ENCODE measurements at regions not wholly inside any gene's neighbourhood (a gene's known extent, or its start where the extent isn't known, plus 50 kb on each side); places are given as distances from the start of the nearest gene placed in this dataset.

DNA sequence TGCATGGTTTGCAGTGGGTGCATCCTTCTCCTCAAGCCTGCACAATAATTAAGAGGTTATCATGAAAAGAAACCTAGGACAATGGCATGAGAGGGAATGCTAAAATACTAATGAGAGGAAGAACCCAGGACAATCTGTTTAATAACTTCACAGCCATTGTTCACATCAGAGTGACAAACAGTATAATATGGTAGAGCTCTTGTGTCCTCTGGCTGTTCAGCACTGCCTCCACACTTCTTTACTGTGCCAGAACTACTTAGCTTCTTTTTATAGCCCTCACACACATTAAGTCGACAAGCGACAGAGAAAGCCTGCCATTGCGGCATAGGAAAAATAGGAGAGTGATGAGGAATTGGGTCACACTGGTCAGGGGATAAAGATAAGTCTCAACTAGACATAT is 65.0 kb upstream of the MEIS2 start:
- DNase-seq (ENCODE audit: low read depth) = no peak

- no peak for DNase-seq (ENCODE audit: low read depth)
Observed at GRCh38 chr15:37166402-37166801, 66.1 kb upstream of the MEIS2 start.

DNA sequence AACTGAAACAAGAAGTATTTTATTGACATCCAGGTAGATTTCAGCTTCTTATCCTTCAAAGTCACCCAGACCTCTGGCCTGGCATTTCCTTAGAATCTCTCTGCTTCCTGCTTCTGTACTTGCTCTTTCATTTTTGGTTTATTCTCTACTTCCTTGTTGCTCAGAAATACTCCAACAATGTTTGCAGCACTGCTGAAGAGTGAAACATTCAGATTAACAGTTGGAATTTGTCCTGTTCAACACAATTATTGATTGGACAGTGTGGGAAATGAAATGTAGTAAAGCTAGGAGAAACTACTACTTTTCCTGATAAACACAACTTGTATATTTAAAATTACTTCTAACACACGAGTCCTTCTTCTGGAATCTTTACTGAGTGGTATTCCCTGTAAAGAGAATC is 81.0 kb upstream of the MEIS2 start:
- no peak for DNase-seq (ENCODE audit: low read depth)

DNA sequence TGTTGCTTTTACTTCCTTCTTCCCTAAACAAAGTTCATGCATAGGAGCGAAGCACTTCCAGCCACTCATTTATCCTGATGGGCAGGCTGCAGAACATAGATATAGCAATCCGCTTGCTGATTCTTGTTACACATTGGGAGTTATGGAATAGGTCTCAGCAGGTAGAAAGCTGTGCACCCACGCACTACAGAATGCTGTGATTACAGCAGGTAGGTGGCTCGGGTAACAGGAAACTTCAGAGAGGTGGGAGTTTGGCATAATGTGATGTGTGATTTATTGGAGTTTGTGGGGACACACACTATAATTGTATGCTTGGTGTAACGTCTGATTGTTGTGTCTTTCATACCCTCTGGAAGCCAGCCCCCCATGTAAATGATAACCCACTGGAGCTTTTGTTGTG is 99.2 kb upstream of the MEIS2 start:
- no peak for DNase-seq (ENCODE audit: low read depth)

DNA sequence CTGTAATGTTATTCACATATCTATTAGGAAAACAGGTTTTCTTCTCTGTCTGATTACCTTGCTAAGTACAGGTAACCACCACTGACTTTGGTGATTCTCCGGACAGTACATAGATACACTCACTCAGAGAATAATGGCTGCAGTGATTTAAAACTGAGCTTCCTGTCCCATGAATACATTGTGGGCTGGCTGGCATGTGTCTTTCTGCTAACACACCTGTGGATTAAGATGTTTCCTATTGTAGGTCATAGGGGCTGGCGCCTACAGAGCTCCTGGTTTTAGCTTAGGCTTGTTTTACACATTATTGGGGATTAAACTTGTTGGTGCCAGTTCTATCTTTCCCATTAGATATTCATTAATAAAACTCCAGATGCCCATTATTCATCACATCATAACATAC is 102.7 kb upstream of the MEIS2 start:
- no peak for DNase-seq (ENCODE audit: low read depth)

- no peak for DNase-seq (ENCODE audit: low read depth)
Observed at GRCh38 chr15:37204692-37205091, 104.3 kb upstream of the MEIS2 start.

- DNase-seq (ENCODE audit: low read depth) = no peak
Observed at GRCh38 chr15:37206690-37207089, 106.3 kb upstream of the MEIS2 start.

DNA sequence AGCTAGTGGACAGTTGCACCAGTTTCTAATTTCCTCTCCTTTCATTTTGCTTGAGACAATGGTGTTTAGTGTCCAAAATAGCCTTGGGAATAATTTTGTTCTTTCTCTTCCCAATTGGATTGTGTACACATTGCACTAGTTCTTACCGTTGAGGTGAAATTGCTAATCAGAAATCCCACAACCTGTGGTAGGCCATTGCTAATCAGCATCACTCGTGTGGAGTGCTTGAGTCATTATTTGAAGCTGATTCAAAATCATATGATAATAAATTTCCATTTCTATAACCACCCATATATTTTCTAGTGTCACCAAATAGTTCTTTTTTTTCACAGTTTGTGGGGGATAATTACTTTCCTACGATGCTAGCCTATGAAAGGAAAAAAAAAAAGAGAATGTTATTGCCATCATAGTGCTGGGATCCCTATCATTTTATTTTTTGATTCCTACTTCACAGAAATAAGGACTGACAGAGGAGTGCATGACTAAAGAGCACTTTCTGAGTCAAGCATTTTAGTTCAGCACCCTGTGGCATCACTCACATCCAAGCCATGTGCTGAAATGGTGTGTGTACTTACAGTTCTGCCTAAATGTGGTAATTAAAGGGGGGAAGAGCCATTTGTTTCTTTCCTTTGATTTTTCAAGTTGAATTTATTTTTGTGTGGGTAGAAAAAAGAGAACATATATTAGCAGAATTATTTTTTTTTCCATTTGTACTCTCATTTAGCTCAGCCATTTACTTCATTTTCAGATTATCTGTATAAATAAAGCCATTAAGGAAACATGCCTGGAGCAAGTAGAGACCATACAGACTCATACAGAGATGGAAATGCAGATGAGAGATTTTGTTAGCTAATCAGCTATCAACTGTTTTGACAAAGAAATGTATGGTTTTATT is 108.0 kb upstream of the MEIS2 start:
- DNase-seq (ENCODE audit: low read depth) = no peak

GRCh38 chr15:37209041-37209363 is 108.7 kb upstream of the MEIS2 start:
- no peak for DNase-seq (ENCODE audit: low read depth)

DNA sequence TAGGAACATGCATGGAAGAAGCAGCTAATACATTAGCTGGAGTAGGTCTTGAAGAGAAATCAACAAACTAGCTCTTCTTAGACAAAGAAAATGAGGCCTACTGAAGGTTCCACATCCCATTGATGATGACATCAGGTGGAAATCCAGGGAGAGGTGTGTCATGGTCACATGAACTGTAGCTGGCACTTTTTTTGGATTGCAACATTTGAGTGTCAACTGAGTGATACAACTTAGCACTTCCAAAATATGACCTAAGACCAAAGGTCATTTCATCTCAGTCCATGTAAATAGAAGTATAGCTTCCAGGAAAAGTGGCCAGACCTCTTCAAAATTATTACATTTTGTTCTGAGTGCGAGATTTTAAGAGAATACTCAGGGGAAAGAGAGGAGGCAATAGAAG is 117.2 kb upstream of the MEIS2 start:
- no peak for DNase-seq (ENCODE audit: low read depth)

GRCh38 chr15:37218351-37218916 is 118.1 kb upstream of the MEIS2 start:
- no peak for DNase-seq (ENCODE audit: low read depth)

DNA sequence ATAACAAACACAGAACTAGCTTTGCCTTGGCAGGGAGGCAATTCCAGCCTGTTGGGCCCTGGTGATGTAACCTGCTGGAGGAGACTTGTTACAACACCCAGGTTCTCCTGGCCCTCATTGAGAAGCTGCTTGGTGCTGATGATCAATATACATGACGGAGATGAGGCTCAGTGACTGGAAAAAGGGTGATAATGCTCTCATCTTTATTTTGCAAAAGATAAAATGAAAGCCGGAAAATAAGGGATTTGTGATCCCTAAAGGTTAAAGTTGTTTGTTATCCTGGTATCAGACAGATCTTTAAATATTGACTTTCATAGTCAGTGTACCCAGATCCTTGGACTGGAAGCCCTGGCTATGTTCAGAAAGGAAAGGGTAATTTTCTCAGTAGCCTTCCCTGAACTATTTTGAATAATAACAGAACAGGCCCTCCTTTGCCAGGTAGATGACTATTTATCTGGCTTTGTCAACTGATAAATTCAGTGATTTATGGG is 118.9 kb upstream of the MEIS2 start:
- no peak for DNase-seq (ENCODE audit: low read depth)

GRCh38 chr15:37220949-37221670 is 120.8 kb upstream of the MEIS2 start:
- DNase-seq (ENCODE audit: low read depth) = no peak

DNA sequence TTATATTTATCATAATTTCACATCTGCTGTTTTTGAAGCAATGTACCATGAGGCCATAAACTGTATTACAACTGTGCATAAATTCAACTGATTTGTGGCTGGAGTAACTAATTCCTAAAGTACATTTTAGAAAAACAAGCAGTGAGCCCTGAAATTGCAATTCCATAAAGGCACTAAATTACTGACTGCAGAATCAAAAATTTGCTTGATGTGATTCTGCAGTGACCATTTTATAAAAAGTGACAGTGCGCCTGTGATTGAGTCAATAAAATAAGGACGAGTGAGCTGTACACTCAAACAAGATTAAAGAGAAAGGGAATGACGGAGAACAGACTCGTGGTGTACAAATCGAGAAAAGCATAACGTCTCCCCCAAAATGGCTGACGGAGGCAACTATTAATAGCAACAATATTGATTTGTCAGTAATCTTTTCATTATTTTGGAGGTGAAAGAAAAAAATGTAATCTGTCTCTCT is 121.4 kb upstream of the MEIS2 start:
- DNase-seq (ENCODE audit: low read depth) = no peak

- DNase-seq (ENCODE audit: low read depth) = no peak
Observed at GRCh38 chr15:37223089-37223488, 122.7 kb upstream of the MEIS2 start.

DNA sequence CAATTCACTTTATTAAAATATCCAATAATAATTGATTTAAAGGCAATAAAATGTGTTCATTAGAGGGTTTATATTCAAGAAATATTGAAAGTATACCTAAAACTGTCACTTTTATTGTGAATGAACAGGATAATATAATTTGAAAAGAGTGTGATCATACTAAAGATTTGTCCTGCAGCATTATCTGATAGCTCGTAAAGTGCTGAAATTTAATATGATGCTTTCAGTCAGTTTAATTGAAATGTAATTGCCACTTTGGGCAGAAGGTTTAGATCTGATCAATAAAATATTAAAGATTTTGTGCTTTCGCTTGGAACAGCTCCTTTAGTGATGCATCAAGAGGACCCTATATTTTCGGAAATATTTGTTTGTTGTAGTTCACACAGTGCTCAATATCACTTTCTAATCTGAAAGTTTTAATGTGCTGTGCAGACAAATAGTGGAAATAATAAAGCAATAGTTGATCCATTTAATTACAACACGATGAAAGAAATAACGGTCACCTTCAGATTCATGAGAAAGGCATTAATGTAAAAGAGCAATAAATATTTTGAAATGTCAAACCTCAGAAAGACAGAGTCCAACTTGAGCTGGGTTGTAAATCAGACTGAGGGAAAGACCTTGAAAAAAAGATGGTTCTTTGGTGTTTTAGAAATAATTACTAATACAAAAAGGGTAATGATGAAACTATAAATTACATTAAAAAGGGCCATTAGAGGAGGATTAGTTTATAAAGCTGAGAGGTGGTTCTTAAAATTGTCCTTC is 129.7 kb upstream of the MEIS2 start:
- no peak for DNase-seq (ENCODE audit: low read depth)

GRCh38 chr15:37245358-37245757 is 145.0 kb upstream of the MEIS2 start:
- no peak for DNase-seq (ENCODE audit: low read depth)

DNA sequence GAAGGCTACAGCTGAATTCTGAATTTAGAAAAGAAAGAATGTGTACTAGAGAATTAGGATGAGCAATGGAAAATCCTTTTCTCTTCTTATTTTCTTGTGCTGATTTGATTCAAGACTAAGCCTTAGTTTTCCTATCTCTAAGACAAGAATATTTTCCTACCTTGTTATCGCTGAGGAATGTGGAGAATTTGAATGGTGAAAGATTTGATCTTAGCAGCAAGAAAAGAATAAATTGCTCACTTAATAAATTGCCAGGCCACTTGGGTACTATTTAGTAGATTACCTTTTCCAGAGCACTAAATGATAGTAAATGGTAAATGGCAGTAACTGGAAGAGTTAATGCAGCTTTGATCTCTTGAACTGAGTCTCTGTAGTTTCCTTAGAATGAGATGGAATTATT is 145.7 kb upstream of the MEIS2 start:
- DNase-seq (ENCODE audit: low read depth) = no peak

DNA sequence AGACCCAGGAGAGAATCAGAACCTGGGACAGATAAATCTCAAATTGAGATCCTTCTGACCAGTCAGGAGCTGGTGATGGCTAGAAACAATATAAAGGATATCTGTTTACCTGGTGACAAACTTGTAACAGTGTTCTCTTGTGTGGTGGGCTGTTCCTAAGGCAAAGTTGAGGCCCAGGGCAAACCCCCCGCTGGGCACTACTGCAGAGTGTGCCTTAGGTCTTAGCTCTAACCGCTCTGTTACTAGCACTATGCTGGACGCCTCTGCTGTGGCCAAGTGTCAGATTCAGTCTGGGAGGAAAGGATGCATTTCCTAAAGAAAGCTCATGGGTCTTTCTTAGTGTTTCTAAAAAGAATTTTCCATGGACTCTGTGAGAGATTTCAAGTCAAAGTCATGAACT is 146.5 kb upstream of the MEIS2 start:
- no peak for DNase-seq (ENCODE audit: low read depth)

DNA sequence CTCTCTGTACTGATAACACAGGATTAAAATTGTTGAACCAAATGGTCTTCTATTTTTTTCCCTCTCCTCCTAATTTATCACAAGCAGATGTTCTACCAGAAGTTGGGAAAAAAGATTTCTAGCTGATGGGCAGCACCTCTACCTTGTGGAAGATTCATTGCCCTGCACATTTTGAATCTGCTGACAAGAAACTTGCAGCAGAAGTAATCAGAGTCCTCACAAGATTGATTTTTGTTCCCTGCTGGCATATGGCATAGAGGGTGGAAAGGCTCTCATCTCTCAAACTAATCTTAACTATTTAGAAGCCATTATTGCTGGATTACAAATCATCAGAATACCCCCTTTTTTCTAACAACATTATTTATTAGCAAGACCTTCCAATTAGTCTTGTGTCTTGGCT is 148.9 kb upstream of the MEIS2 start:
- no peak for DNase-seq (ENCODE audit: low read depth)

DNA sequence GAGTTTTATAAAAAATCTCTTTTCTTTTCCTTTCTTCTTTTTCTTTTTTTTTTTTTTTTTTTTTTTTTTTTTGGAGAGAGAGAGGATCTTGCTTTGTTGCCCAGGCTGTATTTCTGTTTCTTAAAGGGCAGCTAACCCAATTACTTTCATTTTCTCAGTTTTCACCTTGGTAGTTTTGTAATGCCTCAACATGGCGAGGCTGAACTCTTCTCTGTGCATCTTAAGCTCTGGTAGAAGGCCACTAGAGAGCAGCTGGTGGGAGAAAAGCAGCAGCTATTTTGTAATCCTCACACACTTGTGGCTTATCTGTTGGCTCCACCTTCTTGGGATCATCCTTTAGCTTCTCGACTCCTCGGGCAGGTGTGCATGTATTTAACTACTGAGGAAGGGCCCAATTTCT is 152.2 kb upstream of the MEIS2 start:
- no peak for DNase-seq (ENCODE audit: low read depth)

GRCh38 chr15:37253877-37254276 is 153.5 kb upstream of the MEIS2 start:
- DNase-seq (ENCODE audit: low read depth) = peak; percentile 20
